ENCODE measurements at regions not wholly inside any gene's neighbourhood (a gene's known extent, or its start where the extent isn't known, plus 50 kb on each side); places are given as distances from the start of the nearest gene placed in this dataset.

GRCh38 chr3:124116906-124117305 is 125.0 kb upstream of the ROPN1 start:
- Mint-ChIP-seq H3K4me1 (ENCODE audit: low read depth, unreplicated experiment) (no peaks in the 10 kb centered on the region), H3K27me3 (ENCODE audit: insufficient read depth, unreplicated experiment) (peaks cover 15% of the 10 kb centered on the region)

DNA sequence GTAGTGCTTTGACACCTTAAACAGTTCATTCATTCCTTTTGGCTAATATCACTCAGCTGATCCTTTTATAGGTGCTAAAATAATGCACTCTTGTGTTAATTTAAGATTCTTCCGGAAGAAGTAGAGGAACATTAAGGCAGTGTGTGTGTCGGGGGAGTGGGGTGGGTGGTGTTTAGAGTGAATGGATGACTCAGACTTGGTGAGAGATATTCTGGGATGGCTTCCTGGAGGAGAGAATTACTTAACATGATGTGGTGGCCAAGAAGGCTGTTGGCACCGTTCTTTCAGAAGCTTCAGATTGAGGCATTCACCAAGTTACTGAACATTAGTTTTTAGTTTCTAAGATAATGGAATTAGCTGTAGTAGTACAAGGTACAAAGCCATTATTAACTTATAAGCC is 125.6 kb upstream of the ROPN1 start:
- H3K4me3 ChIP-seq (ENCODE audit: low read depth, low read length): no peak overlapping the region
- no peak for DNase-seq
- no peak overlapping the region for H3K4me3 Mint-ChIP-seq (ENCODE audit: unreplicated experiment)
- no peaks in the 10 kb centered on the region for H3K9me3 Mint-ChIP-seq (ENCODE audit: unreplicated experiment)
- no peaks in the 10 kb centered on the region for H3K4me1 ChIP-seq
- no peaks in the 10 kb centered on the region; the same call in 1 of the 2 replicates for H3K27me3 ChIP-seq (replicated peaks; ENCODE audit: control insufficient read depth, insufficient read depth, low read length)
- POLR2A ChIA-PET: no interaction called here
- CTCF ChIA-PET: no interaction called here
- no peak overlapping the region for H3K27ac Mint-ChIP-seq (ENCODE audit: unreplicated experiment)
- no peaks in the 10 kb centered on the region for H3K4me1 Mint-ChIP-seq (ENCODE audit: low read depth, unreplicated experiment)
- no TSS peak for BruUV-seq (replicated peaks)
- H3K27me3 Mint-ChIP-seq (ENCODE audit: insufficient read depth, unreplicated experiment): peaks cover 16% of the 10 kb centered on the region
- no peaks in the 10 kb centered on the region for H3K36me3 ChIP-seq (ENCODE audit: control insufficient read depth, insufficient read depth, low read length)
- TF ChIP-seq, protein P1, sequence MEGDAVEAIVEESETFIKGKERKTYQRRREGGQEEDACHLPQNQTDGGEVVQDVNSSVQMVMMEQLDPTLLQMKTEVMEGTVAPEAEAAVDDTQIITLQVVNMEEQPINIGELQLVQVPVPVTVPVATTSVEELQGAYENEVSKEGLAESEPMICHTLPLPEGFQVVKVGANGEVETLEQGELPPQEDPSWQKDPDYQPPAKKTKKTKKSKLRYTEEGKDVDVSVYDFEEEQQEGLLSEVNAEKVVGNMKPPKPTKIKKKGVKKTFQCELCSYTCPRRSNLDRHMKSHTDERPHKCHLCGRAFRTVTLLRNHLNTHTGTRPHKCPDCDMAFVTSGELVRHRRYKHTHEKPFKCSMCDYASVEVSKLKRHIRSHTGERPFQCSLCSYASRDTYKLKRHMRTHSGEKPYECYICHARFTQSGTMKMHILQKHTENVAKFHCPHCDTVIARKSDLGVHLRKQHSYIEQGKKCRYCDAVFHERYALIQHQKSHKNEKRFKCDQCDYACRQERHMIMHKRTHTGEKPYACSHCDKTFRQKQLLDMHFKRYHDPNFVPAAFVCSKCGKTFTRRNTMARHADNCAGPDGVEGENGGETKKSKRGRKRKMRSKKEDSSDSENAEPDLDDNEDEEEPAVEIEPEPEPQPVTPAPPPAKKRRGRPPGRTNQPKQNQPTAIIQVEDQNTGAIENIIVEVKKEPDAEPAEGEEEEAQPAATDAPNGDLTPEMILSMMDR (IDR thresholded peaks at IDR 0.05; ENCODE audit: insufficient read depth in 1 of 2, low read depth in 1 of 2, low read length in 1 of 2, severe bottlenecking in 1 of 2, unreplicated experiment in 1 of 2): no peak
- intact Hi-C loops (cut with micrococcal nuclease; ENCODE audit: unreplicated experiment): no loop called here
- H3K9me3 ChIP-seq: no peaks in the 10 kb centered on the region
- no peaks in the 10 kb centered on the region for H3K36me3 Mint-ChIP-seq (ENCODE audit: insufficient read depth, unreplicated experiment)

More at GRCh38 chr3:124116906-124117305, 125.0 kb upstream of the ROPN1 start:
- no peak overlapping the region for H3K27ac Mint-ChIP-seq (ENCODE audit: unreplicated experiment)
- DNase-seq: no peak
- no peak overlapping the region for H3K4me3 ChIP-seq (ENCODE audit: low read depth, low read length)
- BruUV-seq (replicated peaks): no TSS peak
- H3K9me3 ChIP-seq: no peaks in the 10 kb centered on the region
- H3K36me3 Mint-ChIP-seq (ENCODE audit: insufficient read depth, unreplicated experiment): no peaks in the 10 kb centered on the region
- H3K9me3 Mint-ChIP-seq (ENCODE audit: unreplicated experiment): no peaks in the 10 kb centered on the region
- ChIA-PET CTCF (no interaction called here), POLR2A (no interaction called here)
- H3K27me3 ChIP-seq (replicated peaks; ENCODE audit: control insufficient read depth, insufficient read depth, low read length): no peaks in the 10 kb centered on the region; the same call in 1 of the 2 replicates
- no peaks in the 10 kb centered on the region for H3K36me3 ChIP-seq (ENCODE audit: control insufficient read depth, insufficient read depth, low read length)
- H3K4me1 ChIP-seq: no peaks in the 10 kb centered on the region
- intact Hi-C loops (cut with micrococcal nuclease; ENCODE audit: unreplicated experiment): no loop called here
- TF ChIP-seq, protein P1 (IDR thresholded peaks at IDR 0.05; ENCODE audit: insufficient read depth in 1 of 2, low read depth in 1 of 2, low read length in 1 of 2, severe bottlenecking in 1 of 2, unreplicated experiment in 1 of 2): no peak
- no peak overlapping the region for H3K4me3 Mint-ChIP-seq (ENCODE audit: unreplicated experiment)

GRCh38 chr3:124118397-124118796 is 126.5 kb upstream of the ROPN1 start:
- Mint-ChIP-seq H3K4me3 (ENCODE audit: unreplicated experiment) (no peak overlapping the region), H3K4me1 (ENCODE audit: low read depth, unreplicated experiment) (no peaks in the 10 kb centered on the region), H3K36me3 (ENCODE audit: insufficient read depth, unreplicated experiment) (no peaks in the 10 kb centered on the region), H3K9me3 (ENCODE audit: unreplicated experiment) (no peaks in the 10 kb centered on the region), H3K27me3 (ENCODE audit: insufficient read depth, unreplicated experiment) (peaks cover 18% of the 10 kb centered on the region), H3K27ac (ENCODE audit: unreplicated experiment) (no peak overlapping the region)
- ChIA-PET CTCF (no interaction called here), POLR2A (no interaction called here)
- Histone ChIP-seq H3K4me1 (no peaks in the 10 kb centered on the region), H3K36me3 (ENCODE audit: control insufficient read depth, insufficient read depth, low read length) (no peaks in the 10 kb centered on the region), H3K27me3 (replicated peaks; ENCODE audit: control insufficient read depth, insufficient read depth, low read length) (no peaks in the 10 kb centered on the region; the same call in 1 of the 2 replicates), H3K9me3 (no peaks in the 10 kb centered on the region), H3K4me3 (ENCODE audit: low read depth, low read length) (no peak overlapping the region)
- intact Hi-C loops (cut with micrococcal nuclease; ENCODE audit: unreplicated experiment): no loop called here
- no TSS peak for BruUV-seq (replicated peaks)
- TF ChIP-seq, protein P1 (IDR thresholded peaks at IDR 0.05; ENCODE audit: insufficient read depth in 1 of 2, low read depth in 1 of 2, low read length in 1 of 2, severe bottlenecking in 1 of 2, unreplicated experiment in 1 of 2): no peak
- no peak for DNase-seq
